ENCODE measurements at regions not wholly inside any gene's neighbourhood (a gene's known extent, or its start where the extent isn't known, plus 50 kb on each side); places are given as distances from the start of the nearest gene placed in this dataset.

DNA sequence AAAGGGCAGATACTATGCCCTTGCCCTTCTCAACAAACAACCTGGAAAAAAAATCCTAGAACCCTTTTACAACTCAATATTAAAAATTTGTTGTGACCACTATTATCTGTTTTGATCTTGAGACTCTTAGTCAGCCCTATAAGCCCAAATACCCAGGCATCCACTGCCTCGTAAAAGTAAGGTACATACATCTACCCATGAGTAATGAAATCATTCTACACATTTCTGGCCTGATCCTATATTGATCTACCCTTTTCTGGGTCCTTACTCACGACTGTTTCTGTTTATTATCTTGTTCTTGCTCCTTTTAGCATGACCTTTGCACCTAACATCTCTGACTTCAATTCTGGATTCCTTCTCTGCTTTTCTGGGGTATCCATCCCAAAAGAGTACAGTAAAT lies 56.8 kb downstream of the SCG2 start:
- no peak overlapping the region for H3K4me3 ChIP-seq (ENCODE audit: insufficient read depth, low read depth, low read length)
- no peak for DNase-seq
- H3K36me3 ChIP-seq (replicated peaks; ENCODE audit: control insufficient read depth, insufficient read depth, low read length) = no peaks in the 10 kb centered on the region
- no peaks in the 10 kb centered on the region for H3K27me3 ChIP-seq (ENCODE audit: control insufficient read depth, insufficient read depth, low read length)

DNA sequence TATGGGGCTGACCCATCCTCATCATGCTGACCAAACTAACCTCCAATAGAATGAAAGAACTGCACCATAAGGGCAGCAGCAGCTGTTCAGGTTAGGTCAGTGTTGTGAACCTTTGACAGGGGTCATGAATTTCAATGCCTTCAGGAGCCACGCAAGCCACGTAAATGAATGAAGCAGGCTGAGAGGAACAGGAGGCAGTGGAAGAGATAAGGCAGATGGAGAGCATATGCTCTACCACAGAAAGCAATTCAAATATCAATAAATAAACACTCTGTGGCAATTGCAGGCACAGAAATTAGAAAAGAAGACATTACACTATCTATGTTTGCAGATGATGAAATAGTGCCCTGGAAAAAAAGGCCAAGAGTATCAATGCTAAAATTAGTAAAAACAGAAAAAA lies 56.3 kb downstream of the SCG2 start:
- Histone ChIP-seq H3K27me3 (ENCODE audit: control insufficient read depth, insufficient read depth, low read length) (no peaks in the 10 kb centered on the region), H3K36me3 (replicated peaks; ENCODE audit: control insufficient read depth, insufficient read depth, low read length) (no peaks in the 10 kb centered on the region)
- no peak for DNase-seq

More for the DNA sequence above, 56.3 kb downstream of the SCG2 start:
- H3K4me3 ChIP-seq (ENCODE audit: insufficient read depth, low read depth, low read length) = no peak overlapping the region

All from H7 (cell line).